HUES64 (cell line): ENCODE measurements at regions not wholly inside any gene's neighbourhood (a gene's known extent, or its start where the extent isn't known, plus 50 kb on each side); places are given as distances from the start of the nearest gene placed in this dataset.
"Not testable (repeated sequence)": the region's sequence is repeated elsewhere in the genome, so short reads cannot be mapped to it uniquely, and the experiment has no call there.

ENCODE experiments used
- H3K27ac ChIP-seq: 2 replicates; pipeline ENCODE4 v1.7.0; 2013; ENCODE audit warnings: low read depth, low read length, inconsistent platforms
- H3K27me3 ChIP-seq: 2 replicates; pipeline ENCODE4 v1.6.1; 2013; ENCODE audit warnings: mild to moderate bottlenecking, low read length; ENCODE audit not compliant: insufficient read depth
- H3K36me3 ChIP-seq: 2 replicates; pipeline ENCODE4 v1.6.1; 2013; ENCODE audit warnings: mild to moderate bottlenecking, low read length; ENCODE audit not compliant: insufficient read depth
- H3K4me1 ChIP-seq: 2 replicates; pipeline ENCODE4 v1.6.1; 2013; ENCODE audit warnings: mild to moderate bottlenecking, low read length, moderate library complexity; ENCODE audit not compliant: insufficient read depth
- H3K4me3 ChIP-seq: 2 replicates; pipeline ENCODE4 v1.5.1; 2013; ENCODE audit warnings: mild to moderate bottlenecking, low read length, moderate library complexity
- H3K9ac ChIP-seq: 2 replicates; pipeline ENCODE4 v1.6.1; 2013; ENCODE audit warnings: mild to moderate bottlenecking, low read depth, low read length
- H3K9me3 ChIP-seq: 2 replicates; pipeline ENCODE4 v1.6.1; 2013; ENCODE audit warnings: low read depth, low read length; ENCODE audit not compliant: insufficient read depth
- WGBS: fragments of 150-250, 120-280 bp; methylation state at CpG from one replicate; pipeline ENCODE4 v1.1.7; 2013; ENCODE audit warnings: missing lambda C conversion rate; 5-methylcytosine and 5-hydroxymethylcytosine counted together

- H3K4me3 ChIP-seq = no peak overlapping the region
- no peaks in the 10 kb centered on the region for H3K36me3 ChIP-seq
- no peaks in the 10 kb centered on the region for H3K4me1 ChIP-seq
- no peaks in the 10 kb centered on the region for H3K27me3 ChIP-seq
- peaks cover 75% of the 10 kb centered on the region for H3K9me3 ChIP-seq
- 71% methylated on average over 2 of the region's 2 CpGs for WGBS
- no peak overlapping the region for H3K27ac ChIP-seq
- no peak overlapping the region for H3K9ac ChIP-seq
Measured at GRCh38 chr17:22138861-22139469, 446.6 kb downstream of the KCNJ18 start.

GRCh38 chr17:22142091-22142490 is 449.8 kb downstream of the KCNJ18 start:
- 82% methylated on average over 10 of the region's 10 CpGs for WGBS
- no peak overlapping the region for H3K27ac ChIP-seq
- no peaks in the 10 kb centered on the region for H3K4me1 ChIP-seq
- peaks cover 81% of the 10 kb centered on the region for H3K9me3 ChIP-seq
- no peaks in the 10 kb centered on the region for H3K27me3 ChIP-seq
- H3K36me3 ChIP-seq = no peaks in the 10 kb centered on the region
- H3K9ac ChIP-seq = no peak overlapping the region
- H3K4me3 ChIP-seq = no peak overlapping the region

DNA sequence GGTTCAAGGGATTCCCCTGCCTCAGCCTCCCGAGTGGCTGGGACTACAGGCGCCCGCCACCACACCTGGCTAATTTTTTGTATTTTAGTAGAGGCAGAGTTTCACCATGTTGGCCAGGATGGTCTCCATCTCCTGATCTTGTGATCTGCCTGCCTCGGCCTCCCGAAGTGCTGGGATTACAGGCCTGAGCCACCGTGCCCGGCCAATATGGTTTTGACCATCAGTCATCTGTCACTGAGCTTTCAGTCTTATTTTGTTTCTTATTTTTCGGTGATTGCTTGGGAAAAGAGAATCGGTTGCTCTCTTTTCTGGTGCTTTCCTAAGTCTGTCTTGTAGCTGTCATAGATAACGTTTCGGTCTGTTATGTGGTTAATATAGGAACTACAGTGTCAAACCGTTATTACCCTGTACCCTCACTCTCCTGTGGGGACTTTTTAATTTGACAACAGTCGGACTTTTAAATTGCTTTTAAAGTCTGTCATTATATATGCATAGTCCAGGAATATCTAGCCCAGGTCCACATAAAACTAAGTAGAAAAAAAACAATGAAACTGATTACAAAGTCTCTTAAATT is 453.4 kb downstream of the KCNJ18 start:
- H3K27me3 ChIP-seq = no peaks in the 10 kb centered on the region
- H3K9ac ChIP-seq = no peak overlapping the region
- H3K27ac ChIP-seq = no peak overlapping the region
- no peak overlapping the region for H3K4me3 ChIP-seq
- 80% methylated on average over 13 of the region's 13 CpGs for WGBS
- H3K36me3 ChIP-seq = no peaks in the 10 kb centered on the region
- peaks cover 69% of the 10 kb centered on the region for H3K9me3 ChIP-seq
- H3K4me1 ChIP-seq = no peaks in the 10 kb centered on the region

GRCh38 chr17:22158364-22158763 is 466.0 kb downstream of the KCNJ18 start:
- H3K9ac ChIP-seq = no peak overlapping the region
- WGBS = 32% methylated on average over 1 of the region's 1 CpG

GRCh38 chr17:22161376-22161775 is 469.1 kb downstream of the KCNJ18 start:
- no peak overlapping the region for H3K4me3 ChIP-seq
- peaks cover 20% of the 10 kb centered on the region for H3K9me3 ChIP-seq
- no peaks in the 10 kb centered on the region for H3K36me3 ChIP-seq
- WGBS = 95% methylated on average over 5 of the region's 7 CpGs
- H3K27me3 ChIP-seq = no peaks in the 10 kb centered on the region
- H3K9ac ChIP-seq = no peak overlapping the region
- no peak overlapping the region for H3K27ac ChIP-seq
- H3K4me1 ChIP-seq = peaks cover 17% of the 10 kb centered on the region; the same call in 1 of the 2 replicates

More at GRCh38 chr17:22158364-22158763, 466.0 kb downstream of the KCNJ18 start:
- no peak overlapping the region for H3K4me3 ChIP-seq
- no peaks in the 10 kb centered on the region for H3K36me3 ChIP-seq
- no peak overlapping the region for H3K27ac ChIP-seq
- no peaks in the 10 kb centered on the region for H3K27me3 ChIP-seq
- peaks cover 37% of the 10 kb centered on the region for H3K9me3 ChIP-seq
- H3K4me1 ChIP-seq = peaks cover 13% of the 10 kb centered on the region; the same call in 1 of the 2 replicates

- WGBS = 67% methylated on average over 6 of the region's 7 CpGs
- Histone ChIP-seq H3K4me1 (peaks cover 3% of the 10 kb centered on the region; the same call in 1 of the 2 replicates), H3K27me3 (no peaks in the 10 kb centered on the region), H3K9me3 (peaks cover 6% of the 10 kb centered on the region; the same call in 1 of the 2 replicates), H3K27ac (no peak overlapping the region), H3K4me3 (no peak overlapping the region), H3K36me3 (no peaks in the 10 kb centered on the region), H3K9ac (no peak overlapping the region)
Measured at GRCh38 chr17:22171631-22172030, 479.3 kb downstream of the KCNJ18 start.

GRCh38 chr17:22193113-22193512 is 500.8 kb downstream of the KCNJ18 start:
- H3K4me3 ChIP-seq = no peak overlapping the region
- no peaks in the 10 kb centered on the region for H3K27me3 ChIP-seq
- H3K9me3 ChIP-seq = no peaks in the 10 kb centered on the region
- no peaks in the 10 kb centered on the region for H3K36me3 ChIP-seq
- H3K4me1 ChIP-seq = no peaks in the 10 kb centered on the region
- H3K9ac ChIP-seq = no peak overlapping the region
- no peak overlapping the region for H3K27ac ChIP-seq
- WGBS = 70% methylated on average over 2 of the region's 2 CpGs

GRCh38 chr17:22200187-22200586 is 507.9 kb downstream of the KCNJ18 start:
- not testable (repeated sequence) for H3K9ac ChIP-seq, H3K9me3 ChIP-seq, H3K27ac ChIP-seq, H3K36me3 ChIP-seq, H3K4me1 ChIP-seq, H3K4me3 ChIP-seq, H3K27me3 ChIP-seq
- WGBS = 68% methylated on average over 2 of the region's 2 CpGs

- Histone ChIP-seq H3K4me3 (no peak overlapping the region), H3K9ac (no peak overlapping the region), H3K27me3 (no peaks in the 10 kb centered on the region), H3K4me1 (no peaks in the 10 kb centered on the region), H3K9me3 (peaks cover 3% of the 10 kb centered on the region; the same call in 1 of the 2 replicates), H3K27ac (no peak overlapping the region), H3K36me3 (no peaks in the 10 kb centered on the region)
- 96% methylated on average over 19 of the region's 20 CpGs for WGBS
Measured at GRCh38 chr17:22202702-22203101, 510.4 kb downstream of the KCNJ18 start.

GRCh38 chr17:22203208-22203715 is 510.9 kb downstream of the KCNJ18 start:
- 97% methylated on average over 29 of the region's 29 CpGs for WGBS
- no peak overlapping the region for H3K9ac ChIP-seq
- peaks cover 3% of the 10 kb centered on the region; the same call in 1 of the 2 replicates for H3K9me3 ChIP-seq
- no peaks in the 10 kb centered on the region for H3K27me3 ChIP-seq
- H3K4me1 ChIP-seq = no peaks in the 10 kb centered on the region
- no peak overlapping the region for H3K27ac ChIP-seq
- H3K4me3 ChIP-seq = no peak overlapping the region
- no peaks in the 10 kb centered on the region for H3K36me3 ChIP-seq

DNA sequence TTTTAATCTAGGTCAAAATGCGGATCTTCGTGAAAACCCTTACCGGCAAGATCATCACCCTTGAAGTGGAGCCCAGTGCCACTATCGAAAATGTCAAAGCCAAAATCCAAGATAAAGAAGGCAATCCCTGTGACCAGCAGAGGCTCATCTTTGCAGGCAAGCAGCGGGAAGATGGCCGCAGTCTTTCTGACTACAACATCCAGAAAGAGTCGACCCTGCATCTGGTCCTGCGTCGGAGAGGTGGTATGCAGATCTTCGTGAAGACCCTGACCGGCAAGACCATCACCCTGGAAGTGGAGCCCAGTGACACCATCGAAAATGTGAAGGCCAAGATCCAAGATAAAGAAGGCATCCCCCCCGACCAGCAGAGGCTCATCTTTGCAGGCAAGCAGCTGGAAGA is 511.8 kb downstream of the KCNJ18 start:
- H3K36me3 ChIP-seq, H3K4me3 ChIP-seq, H3K9ac ChIP-seq, H3K4me1 ChIP-seq, H3K27me3 ChIP-seq, H3K27ac ChIP-seq, H3K9me3 ChIP-seq: not testable (repeated sequence)
- WGBS = 95% methylated on average over 13 of the region's 13 CpGs
